HFF-Myc (cell line): ENCODE measurements at regions not wholly inside any gene's neighbourhood (a gene's known extent, or its start where the extent isn't known, plus 50 kb on each side); places are given as distances from the start of the nearest gene placed in this dataset.

Source experiments
- DNase-seq: peaks from one replicate; pipeline ENCODE4 v3.0.0-alpha.2; 2011; ENCODE audit warnings: low read depth; ENCODE audit errors: extremely low read depth
- H3K4me3 ChIP-seq: replicated peaks from 2 replicates; pipeline ENCODE4 v1.5.1; 2011; ENCODE audit warnings: low read depth, mild to moderate bottlenecking, control low read depth, low read length
- CTCF ChIP-seq: IDR thresholded peaks from 2 replicates; pipeline ENCODE4 v1.5.1; 2012; ENCODE audit warnings: mild to moderate bottlenecking, low read depth, low read length, control low read depth; ENCODE audit errors: missing control alignments

- no peak for TF ChIP-seq CTCF
- no peak for DNase-seq
- no peak overlapping the region for H3K4me3 ChIP-seq
These were observed 1960.9 kb upstream of the DEFB115 start for GRCh38 chr20:29296256-29297230.

- no peak for TF ChIP-seq CTCF
- DNase-seq, result no peak
- no peak overlapping the region for H3K4me3 ChIP-seq
These were observed 1959.8 kb upstream of the DEFB115 start for GRCh38 chr20:29297411-29298270.

GRCh38 chr20:29298271-29298590 lies 1959.2 kb upstream of the DEFB115 start:
- DNase-seq, result no peak
- no peak overlapping the region for H3K4me3 ChIP-seq
- no peak for TF ChIP-seq CTCF

- peak; percentile 15 for DNase-seq
- H3K4me3 ChIP-seq, result no peak overlapping the region
- TF ChIP-seq CTCF, result no peak
These were observed 1958.5 kb upstream of the DEFB115 start for GRCh38 chr20:29298759-29299613.

- no peak for DNase-seq
- H3K4me3 ChIP-seq, result no peak overlapping the region
- TF ChIP-seq CTCF, result no peak
These were observed 1957.5 kb upstream of the DEFB115 start for GRCh38 chr20:29299811-29300578.
